ENCODE measurements at regions not wholly inside any gene's neighbourhood (a gene's known extent, or its start where the extent isn't known, plus 50 kb on each side); places are given as distances from the start of the nearest gene placed in this dataset.
"Not testable (repeated sequence)": the region's sequence is repeated elsewhere in the genome, so short reads cannot be mapped to it uniquely, and the experiment has no call there.

GRCh38 chr5:84435861-84436346 is 51.2 kb upstream of the EDIL3 start:
- H3K4me3 ChIP-seq; H3K79me2 ChIP-seq; H3K27me3 ChIP-seq; H4K20me1 ChIP-seq (ENCODE audit: insufficient read depth, poor library complexity, severe bottlenecking); H3K9me2 ChIP-seq (replicated peaks; ENCODE audit: insufficient read depth); H3K4me1 ChIP-seq (ENCODE audit: insufficient read depth); H2AFZ ChIP-seq; H3K9me3 ChIP-seq (ENCODE audit: low read depth); H3K36me3 ChIP-seq (replicated peaks; ENCODE audit: insufficient read depth, low read depth): not testable (repeated sequence)
- TF ChIP-seq EZH2phosphoT487 (IDR thresholded peaks at IDR 0.05; ENCODE audit: low read depth, severe bottlenecking, unreplicated experiment), result peak; percentile 34
- DNase-seq (ENCODE audit: low spot score), result peak; percentile 48
- Histone ChIP-seq H3K4me2 (peak overlapping the region; percentile 21), H3K27ac (peak overlapping the region; percentile 65)
- 13% methylated on average over 8 of the region's 8 CpGs for WGBS (ENCODE audit: low lambda C conversion rate, missing lambda C conversion rate)

Measured in hepatocyte (in vitro differentiated cells).